Caco-2 (cell line): ENCODE measurements at regions not wholly inside any gene's neighbourhood (a gene's known extent, or its start where the extent isn't known, plus 50 kb on each side); places are given as distances from the start of the nearest gene placed in this dataset.

Source experiments
- BruUV-seq: library from RNA; stranded (reverse); fragments of 400-500 nt; replicated peaks from 2 replicates; lab custom pipeline; 2021; lab: Mats Ljungman, UMichigan
- CTCF ChIA-PET: fragments of 300-600 bp; sonication (Branson Sonifier 250); formaldehyde crosslinking; loops from one replicate; lab custom pipeline; 2022; ENCODE audit warnings: antibody characterized with exemption; lab: Charles Lee
- POLR2A ChIA-PET: fragments of 300-600 bp; sonication (Branson Sonifier 250); formaldehyde crosslinking; loops from one replicate; lab custom pipeline; 2022; ENCODE audit warnings: antibody characterized with exemption; lab: Charles Lee
- DNase-seq, 2 experiments: peaks; one replicate each; pipeline versions ENCODE4 v3.0.0 to v3.0.0-alpha.2; 2020 to 2022
- H3K27me3 ChIP-seq: replicated peaks from 2 replicates; pipeline ENCODE4 v1.6.0; 2011; ENCODE audit warnings: low read length; ENCODE audit not compliant: control insufficient read depth, insufficient read depth
- H3K36me3 ChIP-seq: 2 replicates; pipeline ENCODE4 v1.5.1; 2011; ENCODE audit warnings: low read length; ENCODE audit not compliant: control insufficient read depth, insufficient read depth
- H3K4me1 ChIP-seq: fragments of 250-450 bp; sonication (Bioruptor Pico); 2 replicates; pipeline ENCODE4 v1.5.1; 2020; ENCODE audit warnings: mild to moderate bottlenecking
- H3K4me3 ChIP-seq: 2 replicates; pipeline ENCODE4 v1.5.1; 2011; ENCODE audit warnings: low read depth, mild to moderate bottlenecking, control low read depth, low read length
- H3K9me3 ChIP-seq: fragments of 250-450 bp; sonication (Bioruptor Pico); 2 replicates; pipeline ENCODE4 v1.5.1; 2020; ENCODE audit warnings: mild to moderate bottlenecking, moderate library complexity
- H3K27ac Mint-ChIP-seq: one replicate; pipeline ENCODE4 v1.8.0; 2022; ENCODE audit warnings: mixed read lengths; ENCODE audit not compliant: unreplicated experiment
- H3K27me3 Mint-ChIP-seq: one replicate; pipeline ENCODE4 v1.8.0; 2022; ENCODE audit warnings: mixed read lengths; ENCODE audit not compliant: insufficient read depth, unreplicated experiment
- H3K36me3 Mint-ChIP-seq: one replicate; pipeline ENCODE4 v1.8.0; 2022; ENCODE audit warnings: mild to moderate bottlenecking, mixed read lengths; ENCODE audit not compliant: insufficient read depth, unreplicated experiment
- H3K4me1 Mint-ChIP-seq: one replicate; pipeline ENCODE4 v1.8.0; 2022; ENCODE audit warnings: low read depth, mixed read lengths; ENCODE audit not compliant: unreplicated experiment
- H3K4me3 Mint-ChIP-seq: one replicate; pipeline ENCODE4 v1.8.0; 2022; ENCODE audit warnings: mild to moderate bottlenecking, moderate library complexity, mixed read lengths; ENCODE audit not compliant: unreplicated experiment
- H3K9me3 Mint-ChIP-seq: one replicate; pipeline ENCODE4 v1.8.0; 2022; ENCODE audit warnings: mixed read lengths; ENCODE audit not compliant: unreplicated experiment
- CTCF ChIP-seq, 2 experiments: fragments of 200-600 bp in 1 of 2; IDR thresholded peaks; 1 replicate in 1 of 2; 2 replicates in 1 of 2; pipeline versions ENCODE4 v1.5.1 to v1.8.0; 2011 to 2022; ENCODE audit warnings: antibody characterized with exemption in 1 of 2, control low read depth in 1 of 2, inconsistent platforms in 1 of 2, low read depth in 1 of 2, low read length in 1 of 2, mild to moderate bottlenecking in 1 of 2, moderate library complexity in 1 of 2; ENCODE audit not compliant: insufficient read depth in 1 of 2, severe bottlenecking in 1 of 2, unreplicated experiment in 1 of 2
- intact Hi-C: fragments of 100-400 bp; cut with micrococcal nuclease; formaldehyde crosslinking; loops from one replicate; pipeline ENCODE4 v1.10.0; 2022; ENCODE audit not compliant: unreplicated experiment

GRCh38 chr16:5500526-5500925 is 402.9 kb upstream of the EEF2KMT start:
- Histone ChIP-seq H3K27me3 (no peaks in the 10 kb centered on the region), H3K4me3 (no peak overlapping the region), H3K36me3 (no peaks in the 10 kb centered on the region), H3K4me1 (no peaks in the 10 kb centered on the region), H3K9me3 (no peaks in the 10 kb centered on the region)
- CTCF ChIA-PET, result interaction anchor here (0.7 kb wide), 1 partner anchor 332 kb away, joined by 7 read pairs; no protein-coding TSS in a partner anchor
- Mint-ChIP-seq H3K9me3 (no peaks in the 10 kb centered on the region), H3K27ac (no peak overlapping the region), H3K36me3 (no peaks in the 10 kb centered on the region), H3K4me3 (no peak overlapping the region), H3K4me1 (no peaks in the 10 kb centered on the region), H3K27me3 (peaks cover 12% of the 10 kb centered on the region)
- intact Hi-C loops, result loop anchor here (5.0 to 10.0 kb wide), 2 partner anchors 117 to 1144 kb away; no protein-coding TSS in a partner anchor
- POLR2A ChIA-PET, result no interaction called here
- no peak for DNase-seq
- TF ChIP-seq CTCF (IDR thresholded peaks at IDR 0.05; ENCODE audit: insufficient read depth in 1 of 2, low read depth in 1 of 2, low read length in 1 of 2, severe bottlenecking in 1 of 2, unreplicated experiment in 1 of 2), result no peak
- no TSS peak for BruUV-seq

GRCh38 chr16:5498562-5498961 is 401.0 kb upstream of the EEF2KMT start:
- POLR2A ChIA-PET, result no interaction called here
- Histone ChIP-seq H3K9me3 (no peaks in the 10 kb centered on the region), H3K4me1 (no peaks in the 10 kb centered on the region), H3K4me3 (no peak overlapping the region), H3K36me3 (no peaks in the 10 kb centered on the region), H3K27me3 (no peaks in the 10 kb centered on the region)
- Mint-ChIP-seq H3K36me3 (no peaks in the 10 kb centered on the region), H3K4me3 (no peak overlapping the region), H3K4me1 (no peaks in the 10 kb centered on the region), H3K27me3 (peaks cover 13% of the 10 kb centered on the region), H3K9me3 (no peaks in the 10 kb centered on the region), H3K27ac (no peak overlapping the region)
- BruUV-seq, result no TSS peak
- no peak for DNase-seq
- no peak for TF ChIP-seq CTCF (IDR thresholded peaks at IDR 0.05; ENCODE audit: insufficient read depth in 1 of 2, low read depth in 1 of 2, low read length in 1 of 2, severe bottlenecking in 1 of 2, unreplicated experiment in 1 of 2)
- intact Hi-C loops, result no loop called here
- CTCF ChIA-PET, result no interaction called here

GRCh38 chr16:5496013-5496412 is 398.4 kb upstream of the EEF2KMT start:
- POLR2A ChIA-PET, result no interaction called here
- no peak overlapping the region for H3K27ac Mint-ChIP-seq

More at GRCh38 chr16:5496013-5496412, 398.4 kb upstream of the EEF2KMT start:
- no peak for TF ChIP-seq CTCF (IDR thresholded peaks at IDR 0.05; ENCODE audit: insufficient read depth in 1 of 2, low read depth in 1 of 2, low read length in 1 of 2, severe bottlenecking in 1 of 2, unreplicated experiment in 1 of 2)
- no peak overlapping the region for H3K4me3 Mint-ChIP-seq
- intact Hi-C loops, result no loop called here
- no peaks in the 10 kb centered on the region for H3K4me1 Mint-ChIP-seq
- BruUV-seq, result no TSS peak
- H3K4me1 ChIP-seq, result no peaks in the 10 kb centered on the region
- H3K27me3 Mint-ChIP-seq, result peaks cover 13% of the 10 kb centered on the region
- CTCF ChIA-PET, result no interaction called here
- H3K27me3 ChIP-seq, result no peaks in the 10 kb centered on the region
- H3K9me3 ChIP-seq, result no peaks in the 10 kb centered on the region
- no peaks in the 10 kb centered on the region for H3K9me3 Mint-ChIP-seq
- DNase-seq, result no peak
- H3K36me3 Mint-ChIP-seq, result no peaks in the 10 kb centered on the region
- H3K4me3 ChIP-seq, result no peak overlapping the region
- no peaks in the 10 kb centered on the region for H3K36me3 ChIP-seq
